Prostate gland (tissue), 2 donors: ENCODE measurements at regions not wholly inside any gene's neighbourhood (a gene's known extent, or its start where the extent isn't known, plus 50 kb on each side); places are given as distances from the start of the nearest gene placed in this dataset.

Source experiments
- POLR2AphosphoS5 ChIP-seq: sonication (generic); formaldehyde crosslinking; IDR thresholded peaks from one replicate; pipeline ENCODE4 v1.6.1; 2017; ENCODE audit warnings: antibody characterized with exemption
- TF ChIP-seq, protein P1 (sequence below), 4 experiments: fragments of 200-600 bp in 2 of 4; fragments of 450-650 bp in 2 of 4; sonication (generic) in 2 of 4; IDR thresholded peaks; 1 replicate in 3 of 4; 2 replicates in 1 of 4; pipeline ENCODE4 v1.5.1; 2016 to 2019; ENCODE audit warnings: antibody characterized with exemption in 4 of 4, mild to moderate bottlenecking in 2 of 4, moderate library complexity in 2 of 4

DNA sequence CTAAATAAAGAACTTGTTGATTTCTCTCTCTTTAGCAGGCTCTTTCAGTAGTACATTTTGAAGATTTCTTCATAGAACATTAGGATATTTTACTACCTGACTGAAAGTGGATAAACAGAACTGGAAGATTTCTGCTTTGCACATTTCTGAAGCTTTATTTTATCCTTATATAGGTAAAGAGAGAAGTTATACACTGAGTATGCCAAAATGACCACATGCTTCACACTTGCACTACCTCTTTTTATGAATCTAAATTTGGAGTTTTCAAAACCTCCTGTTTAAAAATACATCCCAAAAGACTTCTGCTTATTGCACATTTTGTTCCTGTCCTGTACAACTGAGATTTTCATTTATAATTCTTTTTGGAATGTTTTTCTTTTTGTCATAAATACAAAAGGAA lies 197.4 kb upstream of the PRPS1L1 start:
- TF ChIP-seq POLR2AphosphoS5: no peak
- TF ChIP-seq, protein P1, sequence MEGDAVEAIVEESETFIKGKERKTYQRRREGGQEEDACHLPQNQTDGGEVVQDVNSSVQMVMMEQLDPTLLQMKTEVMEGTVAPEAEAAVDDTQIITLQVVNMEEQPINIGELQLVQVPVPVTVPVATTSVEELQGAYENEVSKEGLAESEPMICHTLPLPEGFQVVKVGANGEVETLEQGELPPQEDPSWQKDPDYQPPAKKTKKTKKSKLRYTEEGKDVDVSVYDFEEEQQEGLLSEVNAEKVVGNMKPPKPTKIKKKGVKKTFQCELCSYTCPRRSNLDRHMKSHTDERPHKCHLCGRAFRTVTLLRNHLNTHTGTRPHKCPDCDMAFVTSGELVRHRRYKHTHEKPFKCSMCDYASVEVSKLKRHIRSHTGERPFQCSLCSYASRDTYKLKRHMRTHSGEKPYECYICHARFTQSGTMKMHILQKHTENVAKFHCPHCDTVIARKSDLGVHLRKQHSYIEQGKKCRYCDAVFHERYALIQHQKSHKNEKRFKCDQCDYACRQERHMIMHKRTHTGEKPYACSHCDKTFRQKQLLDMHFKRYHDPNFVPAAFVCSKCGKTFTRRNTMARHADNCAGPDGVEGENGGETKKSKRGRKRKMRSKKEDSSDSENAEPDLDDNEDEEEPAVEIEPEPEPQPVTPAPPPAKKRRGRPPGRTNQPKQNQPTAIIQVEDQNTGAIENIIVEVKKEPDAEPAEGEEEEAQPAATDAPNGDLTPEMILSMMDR (IDR thresholded peaks at IDR 0.05): no peak
